GM18517 (cell line): ENCODE measurements at regions not wholly inside any gene's neighbourhood (a gene's known extent, or its start where the extent isn't known, plus 50 kb on each side); places are given as distances from the start of the nearest gene placed in this dataset.

Source experiments
- ATAC-seq: cut with Tn5 transposase; IDR thresholded peaks from one replicate; pipeline ENCODE4 v1.9.1; 2021; ENCODE audit warnings: mild to moderate bottlenecking, moderate library complexity; ENCODE audit not compliant: unreplicated experiment

- no peak for ATAC-seq
Observed at GRCh38 chr11:115665175-115665821, 161.1 kb upstream of the CADM1 start.

- ATAC-seq = no peak
Observed at GRCh38 chr11:115664313-115664712, 160.1 kb upstream of the CADM1 start.

- no peak for ATAC-seq
Observed at GRCh38 chr11:115663790-115664189, 159.6 kb upstream of the CADM1 start.

GRCh38 chr11:115660030-115660805 is 156.0 kb upstream of the CADM1 start:
- ATAC-seq = no peak

GRCh38 chr11:115659061-115659963 is 155.1 kb upstream of the CADM1 start:
- ATAC-seq = no peak

GRCh38 chr11:115657586-115657985 is 153.4 kb upstream of the CADM1 start:
- ATAC-seq = no peak

GRCh38 chr11:115656669-115657068 is 152.5 kb upstream of the CADM1 start:
- no peak for ATAC-seq

GRCh38 chr11:115656041-115656440 is 151.8 kb upstream of the CADM1 start:
- no peak for ATAC-seq

- ATAC-seq = no peak
Observed at GRCh38 chr11:115654792-115655191, 150.6 kb upstream of the CADM1 start.

GRCh38 chr11:115653926-115654325 is 149.7 kb upstream of the CADM1 start:
- ATAC-seq = no peak

- no peak for ATAC-seq
Observed at GRCh38 chr11:115653076-115653475, 148.9 kb upstream of the CADM1 start.

- no peak for ATAC-seq
Observed at GRCh38 chr11:115652496-115652895, 148.3 kb upstream of the CADM1 start.

- ATAC-seq = no peak
Observed at GRCh38 chr11:115652094-115652493, 147.9 kb upstream of the CADM1 start.

- no peak for ATAC-seq
Observed at GRCh38 chr11:115649461-115649860, 145.2 kb upstream of the CADM1 start.

GRCh38 chr11:115645631-115646317 is 141.6 kb upstream of the CADM1 start:
- no peak for ATAC-seq

- ATAC-seq = no peak
Observed at GRCh38 chr11:115644856-115645255, 140.6 kb upstream of the CADM1 start.

- ATAC-seq = no peak
Observed at GRCh38 chr11:115643549-115644270, 139.5 kb upstream of the CADM1 start.

GRCh38 chr11:115642660-115643059 is 138.4 kb upstream of the CADM1 start:
- no peak for ATAC-seq

- ATAC-seq = no peak
Observed at GRCh38 chr11:115637599-115638241, 133.5 kb upstream of the CADM1 start.
